ENCODE measurements at regions not wholly inside any gene's neighbourhood (a gene's known extent, or its start where the extent isn't known, plus 50 kb on each side); places are given as distances from the start of the nearest gene placed in this dataset.
"Not testable (repeated sequence)": the region's sequence is repeated elsewhere in the genome, so short reads cannot be mapped to it uniquely, and the experiment has no call there.

DNA sequence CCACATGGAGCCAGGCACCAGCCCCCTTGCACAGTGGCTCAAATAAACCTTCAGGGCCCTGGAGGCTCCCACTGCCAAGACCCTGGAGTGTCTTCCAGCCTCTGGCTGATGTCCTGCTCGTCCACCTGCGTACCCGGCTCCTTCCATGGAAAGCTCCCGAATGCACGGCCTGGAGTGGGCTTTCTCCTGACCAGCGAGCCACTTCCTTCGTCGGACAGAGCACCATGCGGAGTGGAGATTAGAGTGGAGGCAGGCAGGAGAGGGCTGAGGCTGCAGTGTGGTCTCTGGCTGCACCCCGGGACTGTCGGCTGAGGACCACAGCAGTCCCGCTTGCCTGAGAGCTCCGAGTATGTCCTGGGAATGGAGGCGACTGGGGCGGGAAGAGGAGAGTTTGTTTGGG, 93.7 kb upstream of the SFSWAP start:
- Mint-ChIP-seq H3K9me3 (no peaks in the 10 kb centered on the region), H3K4me3 (no peak overlapping the region), H3K4me1 (no peaks in the 10 kb centered on the region), H3K27ac (no peak overlapping the region), H3K27me3 (peaks cover 11% of the 10 kb centered on the region), H3K36me3 (ENCODE audit: low read depth) (no peaks in the 10 kb centered on the region)
- DNase-seq: no peak
- no peak for ATAC-seq

- Mint-ChIP-seq H3K36me3 (ENCODE audit: low read depth) (no peaks in the 10 kb centered on the region), H3K4me1 (no peaks in the 10 kb centered on the region), H3K9me3 (no peaks in the 10 kb centered on the region), H3K4me3 (no peak overlapping the region), H3K27ac (no peak overlapping the region), H3K27me3 (peaks cover 11% of the 10 kb centered on the region)
- DNase-seq (no peak), ATAC-seq (no peak)
Measured at GRCh38 chr12:131617596-131618302, 93.1 kb upstream of the SFSWAP start.

DNA sequence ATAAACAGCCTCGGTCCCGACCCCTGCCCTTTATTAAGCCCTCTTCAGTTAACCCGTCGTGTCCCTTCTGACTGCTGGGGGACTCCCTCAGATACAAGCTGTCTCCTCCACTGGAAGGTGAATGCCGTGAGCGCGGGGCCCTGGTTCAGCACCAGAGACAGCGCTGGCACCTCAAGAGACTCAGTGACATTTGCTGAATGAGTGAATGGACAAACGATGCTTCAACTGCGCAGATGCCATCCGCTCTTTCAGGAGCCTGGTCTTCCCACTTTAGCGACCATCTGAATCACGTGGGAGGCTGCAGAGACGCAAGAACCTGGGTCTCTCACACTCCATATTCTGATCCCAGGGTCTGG, 92.6 kb upstream of the SFSWAP start:
- no peak for ATAC-seq
- Mint-ChIP-seq H3K9me3 (no peaks in the 10 kb centered on the region), H3K27me3 (peaks cover 11% of the 10 kb centered on the region), H3K27ac (no peak overlapping the region), H3K4me3 (no peak overlapping the region), H3K4me1 (no peaks in the 10 kb centered on the region), H3K36me3 (ENCODE audit: low read depth) (no peaks in the 10 kb centered on the region)
- DNase-seq: no peak

DNA sequence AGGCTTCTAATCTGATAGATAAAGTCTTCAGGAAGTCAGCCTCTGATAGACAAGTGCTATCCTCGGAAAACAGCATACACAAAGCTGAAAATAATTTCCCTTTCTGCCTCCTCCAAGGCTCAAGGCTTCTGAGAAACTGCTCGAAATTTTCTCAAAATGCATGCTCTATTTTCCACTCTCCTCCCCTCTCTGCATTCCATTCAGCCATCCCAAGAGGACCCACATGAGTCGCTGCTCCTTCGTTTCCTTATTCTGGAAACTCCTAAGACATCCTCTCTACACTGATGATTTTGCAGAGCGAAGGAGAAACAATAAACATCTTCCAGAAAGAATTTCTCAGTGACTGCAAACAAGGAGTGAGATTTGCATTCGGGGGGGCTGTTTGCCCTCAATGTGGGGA, 92.2 kb upstream of the SFSWAP start:
- Mint-ChIP-seq H3K4me3 (no peak overlapping the region), H3K4me1 (no peaks in the 10 kb centered on the region), H3K36me3 (ENCODE audit: low read depth) (no peaks in the 10 kb centered on the region), H3K27me3 (peaks cover 11% of the 10 kb centered on the region), H3K27ac (no peak overlapping the region), H3K9me3 (no peaks in the 10 kb centered on the region)
- DNase-seq (no peak), ATAC-seq (no peak)

DNA sequence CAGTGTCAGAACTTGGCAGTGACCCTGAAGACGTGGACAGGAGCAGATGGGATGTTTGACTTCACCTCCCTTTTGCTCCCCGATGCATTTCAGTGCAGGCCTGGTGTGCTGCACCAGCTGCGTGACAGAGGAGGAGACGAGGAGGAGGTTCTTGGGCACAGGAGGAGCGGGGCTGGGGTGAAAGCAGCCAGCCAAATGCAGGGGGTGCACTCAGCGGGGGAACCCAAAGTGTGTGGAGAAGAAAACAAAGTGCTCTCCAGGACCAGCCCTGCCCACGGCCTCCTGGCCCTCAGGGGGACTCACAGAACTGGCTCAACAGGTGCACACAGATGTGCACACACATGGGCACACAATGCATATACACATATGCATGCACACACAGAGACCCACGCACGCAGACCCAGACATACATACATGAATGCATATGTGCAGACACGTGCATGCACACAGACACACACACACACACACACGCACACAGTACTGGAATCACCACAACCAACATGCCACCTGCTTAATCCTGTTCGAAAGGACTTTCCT, 91.7 kb upstream of the SFSWAP start:
- H3K36me3 Mint-ChIP-seq (ENCODE audit: low read depth): no peaks in the 10 kb centered on the region
- no peak overlapping the region for H3K27ac Mint-ChIP-seq
- H3K9me3 Mint-ChIP-seq: no peaks in the 10 kb centered on the region
- no peak overlapping the region for H3K4me3 Mint-ChIP-seq
- peaks cover 11% of the 10 kb centered on the region for H3K27me3 Mint-ChIP-seq
- ATAC-seq (no peak), DNase-seq (no peak)
- no peaks in the 10 kb centered on the region for H3K4me1 Mint-ChIP-seq

GRCh38 chr12:131619736-131620506, 91.0 kb upstream of the SFSWAP start:
- Mint-ChIP-seq H3K27ac (no peak overlapping the region), H3K9me3 (no peaks in the 10 kb centered on the region), H3K27me3 (peaks cover 14% of the 10 kb centered on the region), H3K4me3 (no peak overlapping the region), H3K4me1 (no peaks in the 10 kb centered on the region), H3K36me3 (ENCODE audit: low read depth) (no peaks in the 10 kb centered on the region)
- DNase-seq: no peak
- no peak for ATAC-seq

- H3K27ac Mint-ChIP-seq: no peak overlapping the region
- no peaks in the 10 kb centered on the region for H3K36me3 Mint-ChIP-seq (ENCODE audit: low read depth)
- H3K4me1 Mint-ChIP-seq: no peaks in the 10 kb centered on the region
- no peak for ATAC-seq
- H3K4me3 Mint-ChIP-seq: no peak overlapping the region
- H3K27me3 Mint-ChIP-seq: peaks cover 16% of the 10 kb centered on the region
- H3K9me3 Mint-ChIP-seq: no peaks in the 10 kb centered on the region
- no peak for DNase-seq
Measured at GRCh38 chr12:131620520-131620919, 90.4 kb upstream of the SFSWAP start.

GRCh38 chr12:131620946-131621681, 89.8 kb upstream of the SFSWAP start:
- Mint-ChIP-seq H3K4me1 (peaks cover 2% of the 10 kb centered on the region), H3K27ac (no peak overlapping the region), H3K36me3 (ENCODE audit: low read depth) (no peaks in the 10 kb centered on the region), H3K4me3 (no peak overlapping the region), H3K27me3 (peaks cover 16% of the 10 kb centered on the region), H3K9me3 (no peaks in the 10 kb centered on the region)
- DNase-seq (no peak), ATAC-seq (no peak)

DNA sequence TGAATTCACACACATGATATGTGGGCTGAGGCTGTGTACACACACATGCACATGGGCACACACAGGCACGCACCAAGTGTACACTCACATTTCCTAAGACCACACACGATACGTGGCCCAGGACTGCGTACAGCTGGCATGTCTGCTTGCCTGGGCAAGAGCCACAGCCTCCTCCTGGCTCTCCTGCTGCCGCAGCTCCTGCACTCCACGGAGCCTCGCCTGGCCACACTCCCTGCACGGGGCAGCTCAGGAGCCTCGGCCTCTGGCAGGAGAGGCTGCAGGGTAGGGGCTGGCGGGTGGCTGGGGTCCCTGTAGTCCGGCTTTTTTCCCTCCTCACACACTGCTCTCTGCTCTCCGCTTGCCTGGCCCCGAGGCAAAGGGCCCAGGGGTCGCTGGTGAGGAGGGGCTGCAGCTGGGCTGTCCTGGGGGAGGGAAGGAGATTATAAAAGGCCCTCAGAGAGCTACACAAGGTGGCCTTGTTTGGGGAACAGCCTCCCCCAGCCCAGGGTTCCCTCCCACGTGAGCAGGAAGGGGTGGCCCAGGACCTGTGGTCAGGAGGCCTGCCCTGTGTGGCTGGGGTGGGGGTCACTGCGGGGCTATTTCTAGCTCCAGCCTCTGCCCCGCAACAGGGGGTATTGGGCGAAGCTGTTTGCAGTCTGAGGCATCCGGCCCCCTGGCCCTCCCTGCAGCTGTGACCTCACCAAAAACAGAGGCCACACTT, 89.0 kb upstream of the SFSWAP start:
- Mint-ChIP-seq H3K4me3 (no peak overlapping the region), H3K9me3 (no peaks in the 10 kb centered on the region)

DNA sequence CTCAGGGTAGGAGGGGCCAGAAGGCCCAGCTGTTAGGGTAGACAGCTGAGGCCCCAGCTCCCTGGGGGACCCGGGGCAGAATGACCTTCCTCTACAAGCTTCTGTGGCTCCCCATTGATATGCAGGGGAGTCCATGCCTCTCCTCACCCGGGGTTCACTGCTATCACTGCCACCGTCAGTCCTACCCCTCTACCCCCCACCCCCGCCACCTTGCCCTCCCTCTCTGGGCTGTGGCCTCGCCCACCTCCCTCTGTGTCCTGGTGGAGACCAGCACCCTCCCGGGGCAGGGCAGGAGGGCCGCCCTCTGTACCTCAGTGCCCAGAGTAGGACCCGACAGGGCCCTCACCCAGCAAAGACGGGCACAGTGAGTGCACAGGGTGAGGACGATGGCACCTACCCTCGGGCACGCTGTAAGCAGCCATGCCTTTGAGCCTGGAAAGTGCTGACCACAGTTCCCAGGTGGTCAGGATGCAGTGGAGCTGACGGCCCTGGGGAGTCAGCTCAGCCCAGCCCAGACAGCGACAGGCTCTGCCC, 88.4 kb upstream of the SFSWAP start:
- no peaks in the 10 kb centered on the region for H3K36me3 Mint-ChIP-seq (ENCODE audit: low read depth)
- H3K4me3 Mint-ChIP-seq: no peak overlapping the region
- no peaks in the 10 kb centered on the region for H3K9me3 Mint-ChIP-seq
- DNase-seq (no peak), ATAC-seq (no peak)
- no peak overlapping the region for H3K27ac Mint-ChIP-seq
- H3K4me1 Mint-ChIP-seq: peaks cover 2% of the 10 kb centered on the region
- peaks cover 17% of the 10 kb centered on the region for H3K27me3 Mint-ChIP-seq

More for the DNA sequence above, 89.0 kb upstream of the SFSWAP start:
- Mint-ChIP-seq H3K27me3 (peaks cover 17% of the 10 kb centered on the region), H3K27ac (no peak overlapping the region), H3K36me3 (ENCODE audit: low read depth) (no peaks in the 10 kb centered on the region), H3K4me1 (peaks cover 2% of the 10 kb centered on the region)
- ATAC-seq (no peak), DNase-seq (no peak)

DNA sequence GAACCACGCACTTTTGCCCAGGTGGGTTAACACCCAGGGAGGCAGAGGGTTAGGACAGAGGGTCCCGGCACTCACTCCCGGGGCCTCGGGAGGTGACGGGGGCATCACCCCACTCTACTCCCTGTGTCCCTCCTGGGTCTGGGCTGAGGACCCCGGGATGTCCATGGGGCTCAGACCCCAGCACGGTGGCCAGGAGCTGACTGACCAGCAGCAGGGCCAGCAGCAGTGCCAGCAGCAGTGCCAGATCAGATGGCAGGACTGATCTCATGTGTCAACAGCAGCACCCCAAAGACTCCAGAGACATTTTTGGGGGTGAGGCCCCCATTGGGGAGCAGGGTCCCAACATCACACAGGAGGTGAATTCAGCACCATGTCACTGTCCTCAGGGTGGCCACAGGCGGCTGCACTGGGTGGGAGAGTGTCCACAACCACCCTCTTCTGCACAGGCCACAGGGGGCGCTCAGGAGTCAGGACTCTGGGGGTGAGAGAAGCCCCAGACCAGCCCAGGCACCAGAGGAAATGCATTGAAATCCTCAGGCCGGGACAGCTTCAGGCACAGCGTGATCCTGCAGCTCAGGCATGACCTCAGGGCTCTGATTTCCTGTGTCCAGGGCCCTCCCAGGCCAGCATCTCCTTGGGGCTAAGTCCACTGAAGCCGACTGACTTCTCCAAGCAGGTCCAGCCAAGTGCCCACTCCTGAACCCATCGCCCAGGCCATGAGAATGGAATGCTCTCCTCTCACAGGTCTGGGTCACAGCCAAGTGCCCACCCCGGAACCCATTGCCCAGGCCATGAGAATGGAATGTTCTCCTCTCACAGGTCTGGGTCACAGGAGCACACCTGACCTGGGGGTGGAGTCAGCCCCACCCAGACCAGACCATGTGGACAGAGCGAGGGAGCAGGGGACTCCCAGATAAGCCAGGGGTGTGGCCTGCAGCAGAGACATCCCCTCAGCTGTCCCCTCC, 87.2 kb upstream of the SFSWAP start:
- not testable (repeated sequence) for H3K9me3 Mint-ChIP-seq; H3K4me1 Mint-ChIP-seq; H3K27ac Mint-ChIP-seq; DNase-seq; H3K4me3 Mint-ChIP-seq; H3K36me3 Mint-ChIP-seq (ENCODE audit: low read depth); ATAC-seq
- peaks cover 14% of the 10 kb centered on the region for H3K27me3 Mint-ChIP-seq

DNA sequence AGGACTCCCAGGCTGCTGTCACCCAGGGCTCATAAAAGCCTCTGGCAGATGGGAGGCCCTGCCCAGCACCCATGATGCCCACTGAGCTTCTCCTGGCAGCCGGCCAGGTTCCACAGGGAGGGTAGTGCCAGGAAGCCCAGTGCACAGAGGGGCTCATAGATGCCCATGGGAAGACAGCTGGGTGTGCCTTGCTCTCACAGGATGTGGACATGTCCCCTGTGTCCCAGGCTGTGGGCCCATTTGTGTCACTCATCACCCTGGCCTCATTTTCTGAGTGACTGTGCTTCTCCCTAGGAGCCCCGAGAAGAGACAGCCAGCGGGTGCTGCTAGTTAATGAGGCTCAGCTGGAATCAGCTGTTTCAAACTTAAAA, 86.5 kb upstream of the SFSWAP start:
- H3K4me1 Mint-ChIP-seq; H3K9me3 Mint-ChIP-seq; H3K4me3 Mint-ChIP-seq; DNase-seq; H3K27ac Mint-ChIP-seq; H3K36me3 Mint-ChIP-seq (ENCODE audit: low read depth); ATAC-seq; H3K27me3 Mint-ChIP-seq: not testable (repeated sequence)

DNA sequence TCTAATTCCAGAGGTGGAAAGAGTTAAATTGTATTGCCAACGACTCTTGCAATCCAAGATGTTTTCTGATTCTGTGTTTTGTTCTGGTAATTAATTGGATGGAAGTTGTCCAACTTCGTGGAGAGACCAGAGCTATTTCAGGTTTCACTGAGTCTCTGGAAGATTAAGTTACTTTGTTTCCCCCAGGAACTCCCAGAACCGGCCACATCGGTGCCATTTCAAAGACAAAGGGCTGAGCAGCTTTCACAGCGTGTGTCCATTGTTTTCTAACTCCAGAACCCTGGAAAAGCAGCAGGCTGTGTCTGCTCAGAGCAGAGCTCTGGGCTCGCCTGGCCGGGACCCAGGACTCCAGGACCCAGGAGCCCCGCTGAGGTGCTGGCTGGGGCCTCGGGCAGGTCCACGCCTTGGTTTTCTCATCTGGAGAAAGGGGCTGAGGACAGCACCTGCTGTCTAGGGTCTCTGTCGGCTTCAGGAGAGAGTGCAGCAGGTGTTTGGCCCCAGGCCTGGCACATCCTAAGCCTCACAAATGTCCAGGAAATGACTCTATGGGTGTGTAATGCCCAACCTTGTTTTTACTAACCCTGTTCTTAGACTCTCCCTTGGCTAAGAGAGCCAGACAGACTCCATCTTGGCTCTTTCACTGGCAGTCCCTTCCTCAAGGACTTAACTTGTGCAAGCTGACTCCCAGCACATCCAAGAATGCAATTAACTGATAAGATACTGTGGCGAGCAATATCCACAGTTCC, 86.0 kb upstream of the SFSWAP start:
- not testable (repeated sequence) for H3K4me3 Mint-ChIP-seq; ATAC-seq; H3K27ac Mint-ChIP-seq; H3K36me3 Mint-ChIP-seq (ENCODE audit: low read depth); H3K9me3 Mint-ChIP-seq; H3K27me3 Mint-ChIP-seq; H3K4me1 Mint-ChIP-seq; DNase-seq

All from activated naive CD8-positive, alpha-beta T cell treated with anti-CD3 and anti-CD28 coated beads, Interleukin-2, amount 50 U/mL, for 24 hours (primary cell).